NCI-H128 (cell line): ENCODE measurements at regions not wholly inside any gene's neighbourhood (a gene's known extent, or its start where the extent isn't known, plus 50 kb on each side); places are given as distances from the start of the nearest gene placed in this dataset.
"Not testable (repeated sequence)": the region's sequence is repeated elsewhere in the genome, so short reads cannot be mapped to it uniquely, and the experiment has no call there.

Source experiments
- DNase-seq: peaks from one replicate; lab custom pipeline; 2025; ENCODE audit not compliant: unreplicated experiment; lab: John Stamatoyannopoulos, UW

- no peak for DNase-seq
Measured at GRCh38 chr2:236977852-236978398, 107.8 kb upstream of the COPS8 start.

GRCh38 chr2:236979664-236980063 lies 106.0 kb upstream of the COPS8 start:
- no peak for DNase-seq

GRCh38 chr2:236980961-236981360 lies 104.7 kb upstream of the COPS8 start:
- no peak for DNase-seq

- DNase-seq, result no peak
Measured at GRCh38 chr2:236981701-236982485, 103.8 kb upstream of the COPS8 start.

- no peak for DNase-seq
Measured at GRCh38 chr2:236982693-236983455, 102.8 kb upstream of the COPS8 start.

GRCh38 chr2:236984046-236984445 lies 101.6 kb upstream of the COPS8 start:
- DNase-seq, result no peak

GRCh38 chr2:236985761-236986339 lies 99.8 kb upstream of the COPS8 start:
- no peak for DNase-seq

GRCh38 chr2:236986524-236987330 lies 99.0 kb upstream of the COPS8 start:
- peak; percentile 44 for DNase-seq

GRCh38 chr2:236988216-236988615 lies 97.5 kb upstream of the COPS8 start:
- no peak for DNase-seq

- no peak for DNase-seq
Measured at GRCh38 chr2:236988690-236989624, 96.7 kb upstream of the COPS8 start.

- no peak for DNase-seq
Measured at GRCh38 chr2:236990552-236990951, 95.1 kb upstream of the COPS8 start.

- no peak for DNase-seq
Measured at GRCh38 chr2:236991874-236992273, 93.8 kb upstream of the COPS8 start.

GRCh38 chr2:236993286-236993685 lies 92.4 kb upstream of the COPS8 start:
- DNase-seq, result no peak

GRCh38 chr2:236994361-236994760 lies 91.3 kb upstream of the COPS8 start:
- DNase-seq, result no peak

GRCh38 chr2:236997069-236997715 lies 88.5 kb upstream of the COPS8 start:
- no peak for DNase-seq

GRCh38 chr2:236998236-236998635 lies 87.5 kb upstream of the COPS8 start:
- no peak for DNase-seq

- DNase-seq, result no peak
Measured at GRCh38 chr2:236998758-236999157, 86.9 kb upstream of the COPS8 start.

GRCh38 chr2:237000481-237000880 lies 85.2 kb upstream of the COPS8 start:
- no peak for DNase-seq

GRCh38 chr2:237005341-237005740 lies 80.3 kb upstream of the COPS8 start:
- DNase-seq, result not testable (repeated sequence)
